Common myeloid progenitor, CD34-positive (primary cell): ENCODE measurements at regions not wholly inside any gene's neighbourhood (a gene's known extent, or its start where the extent isn't known, plus 50 kb on each side); places are given as distances from the start of the nearest gene placed in this dataset.

Experiments
- CTCF ChIA-PET: fragments of 350-600 bp; sonication (Branson Sonifier 250); formaldehyde crosslinking; loops from one replicate; lab custom pipeline; 2021; ENCODE audit warnings: antibody characterized with exemption; lab: Charles Lee
- POLR2A ChIA-PET: fragments of 350-600 bp; sonication (Branson Sonifier 250); formaldehyde crosslinking; loops from one replicate; lab custom pipeline; 2021; ENCODE audit warnings: antibody characterized with exemption; lab: Charles Lee
- DNase-seq, 3 donors: peaks; one replicate each; pipeline versions ENCODE4 v3.0.0 to v3.0.0-alpha.2; 2013
- H3K27ac ChIP-seq, 2 experiments: 1 replicate in 1 of 2; 2 replicates in 1 of 2; pipeline ENCODE4 v1.7.0; 2013; ENCODE audit warnings: inconsistent platforms in 2 of 2, low read length in 2 of 2, mild to moderate bottlenecking in 2 of 2, low read depth in 1 of 2, moderate library complexity in 1 of 2; ENCODE audit not compliant: severe bottlenecking in 2 of 2, insufficient read depth in 1 of 2, poor library complexity in 1 of 2
- H3K27me3 ChIP-seq, 5 experiments: replicated peaks in 2 of 5; 1 replicate in 3 of 5; 2 replicates in 2 of 5; pipeline versions ENCODE4 v1.6.1 to v1.7.0; 2013; ENCODE audit warnings: low read length in 4 of 5, mild to moderate bottlenecking in 2 of 5, moderate library complexity in 2 of 5, inconsistent platforms in 1 of 5; ENCODE audit not compliant: insufficient read depth in 5 of 5, control insufficient read depth in 4 of 5
- H3K36me3 ChIP-seq, 4 experiments: 1 replicate in 2 of 4; 2 replicates in 2 of 4; pipeline versions ENCODE4 v1.6.1 to v1.7.0; 2013; ENCODE audit warnings: low read length in 3 of 4, control low read depth in 1 of 4, mild to moderate bottlenecking in 1 of 4; ENCODE audit not compliant: control insufficient read depth in 4 of 4, insufficient read depth in 4 of 4
- H3K4me1 ChIP-seq, 4 experiments: 1 replicate in 3 of 4; 2 replicates in 1 of 4; pipeline versions ENCODE4 v1.6.1 to v1.7.1; 2013; ENCODE audit warnings: low read length in 3 of 4, mild to moderate bottlenecking in 3 of 4, control low read depth in 1 of 4, inconsistent platforms in 1 of 4, moderate library complexity in 1 of 4; ENCODE audit not compliant: control insufficient read depth in 4 of 4, insufficient read depth in 4 of 4; ENCODE audit errors: control extremely low read depth in 1 of 4
- H3K4me3 ChIP-seq, 7 experiments: 1 replicate in 4 of 7; 2 replicates in 3 of 7; pipeline versions ENCODE4 v1.5.1 to v1.7.0; 2013; ENCODE audit warnings: mild to moderate bottlenecking in 7 of 7, low read length in 6 of 7, moderate library complexity in 6 of 7, inconsistent platforms in 2 of 7, low read depth in 2 of 7, control low read depth in 1 of 7; ENCODE audit not compliant: insufficient read depth in 4 of 7, control insufficient read depth in 1 of 7; ENCODE audit errors: extremely low read depth in 1 of 7
- H3K9me3 ChIP-seq, 5 experiments: 1 replicate in 4 of 5; 2 replicates in 1 of 5; pipeline versions ENCODE4 v1.6.1 to v1.7.1; 2013; ENCODE audit warnings: low read length in 4 of 5, mild to moderate bottlenecking in 2 of 5, inconsistent platforms in 1 of 5, low read depth in 1 of 5, moderate library complexity in 1 of 5; ENCODE audit not compliant: control insufficient read depth in 4 of 5, insufficient read depth in 2 of 5; ENCODE audit errors: control extremely low read depth in 1 of 5
- WGBS: methylation state at CpG from one replicate; pipeline ENCODE4 v1.1.5; 2013; ENCODE audit not compliant: insufficient coverage; 5-methylcytosine and 5-hydroxymethylcytosine counted together

DNA sequence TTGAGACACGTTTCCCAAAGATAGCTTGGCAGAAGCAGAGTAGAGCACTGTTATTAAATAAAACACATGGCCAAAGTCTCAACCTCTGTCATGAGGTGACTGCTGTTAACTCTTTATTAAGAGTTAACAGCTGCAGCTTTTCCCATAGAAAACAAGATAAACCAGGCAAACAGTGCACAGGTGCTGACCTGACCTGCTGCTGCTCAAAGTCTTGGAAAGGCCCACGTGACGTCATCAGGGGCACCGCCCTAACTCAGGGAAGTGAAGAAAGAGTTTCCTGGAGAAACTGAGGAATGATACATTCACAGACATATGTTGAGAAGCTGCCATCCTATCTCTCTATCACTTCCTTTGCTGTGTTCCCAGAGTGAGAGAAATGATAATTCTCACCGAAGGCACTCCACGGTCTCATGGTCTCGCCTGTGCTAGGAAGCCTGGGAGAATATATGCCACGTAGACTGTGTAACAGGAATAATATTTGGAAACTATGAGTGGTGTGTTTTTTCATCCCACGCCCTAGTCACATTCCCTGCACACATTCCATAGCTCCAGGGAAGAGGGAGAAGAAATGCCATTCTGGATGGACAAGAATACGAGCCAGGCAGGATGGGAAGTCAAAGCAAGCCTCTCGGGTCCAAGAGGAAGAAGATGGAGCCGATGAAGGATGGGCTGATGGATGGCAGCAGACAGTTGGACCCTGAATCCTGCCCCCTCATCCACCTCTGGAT, 146.2 kb upstream of the NFE2L3 start:
- peaks cover 2 to 59% (median 15%) of the 10 kb centered on the region in 5 experiments for H3K27me3 ChIP-seq
- H3K4me1 ChIP-seq: peaks cover 0 to under 1% (median under 1%) of the 10 kb centered on the region in 4 experiments
- no peak overlapping the region for H3K27ac ChIP-seq
- no peak for DNase-seq
- no peaks in the 10 kb centered on the region for H3K36me3 ChIP-seq
- CTCF ChIA-PET: interaction anchor here (1.7 kb wide), 1 partner anchor 8 kb away, joined by 4 read pairs; no protein-coding TSS in a partner anchor
- POLR2A ChIA-PET: no interaction called here
- no peaks in the 10 kb centered on the region for H3K9me3 ChIP-seq
- 96% methylated on average over 10 of the region's 12 CpGs for WGBS
- H3K4me3 ChIP-seq: no peak overlapping the region

DNA sequence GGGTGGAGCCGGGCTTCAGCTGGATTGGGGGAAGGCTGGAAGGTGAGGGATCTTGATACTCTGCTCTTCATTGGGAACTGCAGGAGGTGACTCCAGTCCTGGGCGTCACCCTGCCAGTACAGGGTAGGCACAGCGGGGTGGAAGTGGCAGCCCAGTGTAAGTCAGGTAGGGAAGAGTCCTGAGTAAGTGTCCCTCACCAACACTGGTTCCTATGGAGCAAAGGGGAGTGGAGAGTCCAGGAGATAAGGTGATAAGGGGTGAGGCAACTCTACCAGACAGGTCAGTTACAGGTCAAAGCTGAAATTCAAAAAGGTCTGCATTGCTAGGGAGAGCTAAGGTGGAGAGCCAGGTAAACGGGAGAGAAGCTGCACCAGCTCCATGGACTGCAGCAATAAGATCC, 145.6 kb upstream of the NFE2L3 start:
- H3K27ac ChIP-seq: no peak overlapping the region
- WGBS: 84% methylated on average over 3 of the region's 4 CpGs
- POLR2A ChIA-PET: interaction anchor here (0.6 kb wide), 1 partner anchor 15 kb away, joined by 3 read pairs; no protein-coding TSS in a partner anchor
- peaks cover 0 to 6% (median 5%) of the 10 kb centered on the region in 4 experiments for H3K4me1 ChIP-seq
- no peaks in the 10 kb centered on the region for H3K9me3 ChIP-seq
- no peak for DNase-seq
- no peaks in the 10 kb centered on the region for H3K36me3 ChIP-seq
- CTCF ChIA-PET: interaction anchor here (1.7 kb wide), 1 partner anchor 8 kb away, joined by 4 read pairs; no protein-coding TSS in a partner anchor
- H3K4me3 ChIP-seq: no peak overlapping the region
- peaks cover 2 to 61% (median 15%) of the 10 kb centered on the region in 5 experiments for H3K27me3 ChIP-seq

- Histone ChIP-seq H3K9me3 (no peaks in the 10 kb centered on the region), H3K36me3 (no peaks in the 10 kb centered on the region), H3K27me3 (peaks cover 2 to 68% (median 23%) of the 10 kb centered on the region in 5 experiments), H3K4me1 (peaks cover 0 to 9% (median 8%) of the 10 kb centered on the region in 4 experiments), H3K4me3 (no peak overlapping the region), H3K27ac (no peak overlapping the region)
- no peak for DNase-seq
- ChIA-PET POLR2A (no interaction called here), CTCF (interaction anchor here (1.7 kb wide), 1 partner anchor 9 kb away, joined by 4 read pairs; no protein-coding TSS in a partner anchor)
- 80% methylated on average over 2 of the region's 2 CpGs for WGBS
These were observed 144.5 kb upstream of the NFE2L3 start for GRCh38 chr7:26007510-26007909.

GRCh38 chr7:26008428-26008827, 143.6 kb upstream of the NFE2L3 start:
- H3K36me3 ChIP-seq: no peaks in the 10 kb centered on the region
- H3K27me3 ChIP-seq: peaks cover 2 to 75% (median 27%) of the 10 kb centered on the region in 5 experiments
- no peaks in the 10 kb centered on the region for H3K9me3 ChIP-seq
- CTCF ChIA-PET: no interaction called here
- peaks cover 0 to 9% (median 8%) of the 10 kb centered on the region in 4 experiments for H3K4me1 ChIP-seq
- no peak overlapping the region for H3K4me3 ChIP-seq
- no peak overlapping the region for H3K27ac ChIP-seq
- WGBS: 88% methylated on average over 4 of the region's 5 CpGs
- POLR2A ChIA-PET: no interaction called here
- DNase-seq: no peak

GRCh38 chr7:26011039-26011696, 140.8 kb upstream of the NFE2L3 start:
- Histone ChIP-seq H3K9me3 (peaks cover 0 to 5% (median 0%) of the 10 kb centered on the region in 5 experiments), H3K27me3 (peaks cover 0 to 85% (median 26%) of the 10 kb centered on the region in 5 experiments), H3K27ac (no peak overlapping the region), H3K36me3 (no peaks in the 10 kb centered on the region), H3K4me1 (peaks cover 0 to 9% (median 8%) of the 10 kb centered on the region in 4 experiments), H3K4me3 (no peak overlapping the region)
- WGBS: 87% methylated on average over 7 of the region's 9 CpGs
- ChIA-PET CTCF (no interaction called here), POLR2A (no interaction called here)
- DNase-seq: no peak

DNA sequence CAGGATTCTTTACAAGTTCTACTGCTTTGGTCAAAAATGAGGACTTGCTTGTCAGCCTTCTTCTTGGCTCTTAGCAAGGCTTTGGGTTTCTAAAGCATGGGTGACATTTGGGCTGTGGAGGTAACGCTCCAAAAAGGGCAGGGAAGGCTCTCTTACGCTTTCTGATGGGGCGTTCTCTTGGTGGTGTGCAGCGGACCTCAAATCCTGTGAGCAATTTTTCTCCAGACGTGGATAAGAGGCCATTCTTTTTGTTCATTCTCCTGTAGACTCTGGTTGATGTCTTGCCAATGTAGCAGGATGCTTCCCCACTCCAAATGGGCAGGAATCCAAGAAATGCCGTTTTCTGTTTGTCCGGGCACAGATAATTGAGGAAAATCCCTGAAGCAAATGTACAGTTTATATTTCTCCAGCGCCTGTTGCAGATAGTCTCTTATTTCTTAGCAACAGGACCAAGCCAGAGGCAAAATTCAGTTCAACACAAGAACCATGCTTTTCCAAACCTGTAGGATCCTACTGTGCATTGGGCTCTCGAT, 138.4 kb upstream of the NFE2L3 start:
- no peak for DNase-seq
- WGBS: 90% methylated on average over 8 of the region's 9 CpGs
- Histone ChIP-seq H3K27ac (no peak overlapping the region), H3K9me3 (peaks cover 0 to 6% (median under 1%) of the 10 kb centered on the region in 5 experiments), H3K4me1 (peaks cover 0 to 9% (median 8%) of the 10 kb centered on the region in 4 experiments), H3K27me3 (peaks cover 1 to 71% (median 27%) of the 10 kb centered on the region in 5 experiments), H3K36me3 (no peaks in the 10 kb centered on the region), H3K4me3 (no peak overlapping the region)
- CTCF ChIA-PET: no interaction called here
- POLR2A ChIA-PET: no interaction called here
